HL-60 (cell line): ENCODE measurements at regions not wholly inside any gene's neighbourhood (a gene's known extent, or its start where the extent isn't known, plus 50 kb on each side); places are given as distances from the start of the nearest gene placed in this dataset.

Source experiments
- GABPA ChIP-seq: IDR thresholded peaks from 2 replicates; pipeline ENCODE4 v1.6.1; 2012; ENCODE audit warnings: low read depth
- POLR2AphosphoS5 ChIP-seq: IDR thresholded peaks from 2 replicates; pipeline ENCODE4 v1.6.1; 2012; ENCODE audit warnings: low read depth
- TF ChIP-seq, protein P1 (sequence below): IDR thresholded peaks from one replicate; pipeline ENCODE4 v1.5.1; 2011; ENCODE audit warnings: low read length, control low read depth, inconsistent platforms; ENCODE audit not compliant: insufficient read depth
- TF ChIP-seq, protein P2 (sequence below): IDR thresholded peaks from 2 replicates; pipeline ENCODE4 v1.6.1; 2012; ENCODE audit warnings: low read depth; ENCODE audit not compliant: insufficient replicate concordance

- TF ChIP-seq, protein P1, sequence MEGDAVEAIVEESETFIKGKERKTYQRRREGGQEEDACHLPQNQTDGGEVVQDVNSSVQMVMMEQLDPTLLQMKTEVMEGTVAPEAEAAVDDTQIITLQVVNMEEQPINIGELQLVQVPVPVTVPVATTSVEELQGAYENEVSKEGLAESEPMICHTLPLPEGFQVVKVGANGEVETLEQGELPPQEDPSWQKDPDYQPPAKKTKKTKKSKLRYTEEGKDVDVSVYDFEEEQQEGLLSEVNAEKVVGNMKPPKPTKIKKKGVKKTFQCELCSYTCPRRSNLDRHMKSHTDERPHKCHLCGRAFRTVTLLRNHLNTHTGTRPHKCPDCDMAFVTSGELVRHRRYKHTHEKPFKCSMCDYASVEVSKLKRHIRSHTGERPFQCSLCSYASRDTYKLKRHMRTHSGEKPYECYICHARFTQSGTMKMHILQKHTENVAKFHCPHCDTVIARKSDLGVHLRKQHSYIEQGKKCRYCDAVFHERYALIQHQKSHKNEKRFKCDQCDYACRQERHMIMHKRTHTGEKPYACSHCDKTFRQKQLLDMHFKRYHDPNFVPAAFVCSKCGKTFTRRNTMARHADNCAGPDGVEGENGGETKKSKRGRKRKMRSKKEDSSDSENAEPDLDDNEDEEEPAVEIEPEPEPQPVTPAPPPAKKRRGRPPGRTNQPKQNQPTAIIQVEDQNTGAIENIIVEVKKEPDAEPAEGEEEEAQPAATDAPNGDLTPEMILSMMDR = no peak
- TF ChIP-seq, protein P2, sequence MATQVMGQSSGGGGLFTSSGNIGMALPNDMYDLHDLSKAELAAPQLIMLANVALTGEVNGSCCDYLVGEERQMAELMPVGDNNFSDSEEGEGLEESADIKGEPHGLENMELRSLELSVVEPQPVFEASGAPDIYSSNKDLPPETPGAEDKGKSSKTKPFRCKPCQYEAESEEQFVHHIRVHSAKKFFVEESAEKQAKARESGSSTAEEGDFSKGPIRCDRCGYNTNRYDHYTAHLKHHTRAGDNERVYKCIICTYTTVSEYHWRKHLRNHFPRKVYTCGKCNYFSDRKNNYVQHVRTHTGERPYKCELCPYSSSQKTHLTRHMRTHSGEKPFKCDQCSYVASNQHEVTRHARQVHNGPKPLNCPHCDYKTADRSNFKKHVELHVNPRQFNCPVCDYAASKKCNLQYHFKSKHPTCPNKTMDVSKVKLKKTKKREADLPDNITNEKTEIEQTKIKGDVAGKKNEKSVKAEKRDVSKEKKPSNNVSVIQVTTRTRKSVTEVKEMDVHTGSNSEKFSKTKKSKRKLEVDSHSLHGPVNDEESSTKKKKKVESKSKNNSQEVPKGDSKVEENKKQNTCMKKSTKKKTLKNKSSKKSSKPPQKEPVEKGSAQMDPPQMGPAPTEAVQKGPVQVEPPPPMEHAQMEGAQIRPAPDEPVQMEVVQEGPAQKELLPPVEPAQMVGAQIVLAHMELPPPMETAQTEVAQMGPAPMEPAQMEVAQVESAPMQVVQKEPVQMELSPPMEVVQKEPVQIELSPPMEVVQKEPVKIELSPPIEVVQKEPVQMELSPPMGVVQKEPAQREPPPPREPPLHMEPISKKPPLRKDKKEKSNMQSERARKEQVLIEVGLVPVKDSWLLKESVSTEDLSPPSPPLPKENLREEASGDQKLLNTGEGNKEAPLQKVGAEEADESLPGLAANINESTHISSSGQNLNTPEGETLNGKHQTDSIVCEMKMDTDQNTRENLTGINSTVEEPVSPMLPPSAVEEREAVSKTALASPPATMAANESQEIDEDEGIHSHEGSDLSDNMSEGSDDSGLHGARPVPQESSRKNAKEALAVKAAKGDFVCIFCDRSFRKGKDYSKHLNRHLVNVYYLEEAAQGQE = no peak
- TF ChIP-seq POLR2AphosphoS5 (no peak), GABPA (no peak)
Observed at GRCh38 chr2:118356051-118356450, 267.8 kb downstream of the INSIG2 start.
